ENCODE measurements at regions not wholly inside any gene's neighbourhood (a gene's known extent, or its start where the extent isn't known, plus 50 kb on each side); places are given as distances from the start of the nearest gene placed in this dataset.

- no peak for TF ChIP-seq CTCF (conservative IDR thresholded peaks at IDR 0.05; ENCODE audit: low read depth, low read length)
- no peak for TF ChIP-seq EZH2phosphoT487 (IDR thresholded peaks at IDR 0.05; ENCODE audit: borderline replicate concordance, low read length)
- no peak for TF ChIP-seq EZH2 (IDR thresholded peaks at IDR 0.05; ENCODE audit: low read length, unreplicated experiment)
Observed at GRCh38 chr5:142398730-142399055, 73.9 kb upstream of the SPRY4 start.

Measured in PC-3 (cell line).